GM12873 (cell line): ENCODE measurements at regions not wholly inside any gene's neighbourhood (a gene's known extent, or its start where the extent isn't known, plus 50 kb on each side); places are given as distances from the start of the nearest gene placed in this dataset.

Source experiments
- CTCF ChIP-seq: IDR thresholded peaks from 2 replicates; pipeline ENCODE4 v1.5.1; 2012; ENCODE audit warnings: low read depth, mild to moderate bottlenecking, moderate library complexity, low read length, control low read depth; ENCODE audit not compliant: insufficient read depth; ENCODE audit errors: missing control alignments

- TF ChIP-seq CTCF, result no peak
Observed at GRCh38 chr2:81703831-81704230, 1399.3 kb upstream of the LRRTM1 start.

GRCh38 chr2:81692566-81692965 lies 1388.0 kb upstream of the LRRTM1 start:
- TF ChIP-seq CTCF, result no peak

GRCh38 chr2:81675641-81676040 lies 1371.1 kb upstream of the LRRTM1 start:
- no peak for TF ChIP-seq CTCF

GRCh38 chr2:81672923-81673322 lies 1368.4 kb upstream of the LRRTM1 start:
- TF ChIP-seq CTCF, result no peak

- TF ChIP-seq CTCF, result no peak
Observed at GRCh38 chr2:81672516-81672915, 1368.0 kb upstream of the LRRTM1 start.

- TF ChIP-seq CTCF, result no peak
Observed at GRCh38 chr2:81670885-81671284, 1366.3 kb upstream of the LRRTM1 start.

- TF ChIP-seq CTCF, result no peak
Observed at GRCh38 chr2:81661081-81661480, 1356.5 kb upstream of the LRRTM1 start.
